B cell (primary cell): ENCODE measurements at regions not wholly inside any gene's neighbourhood (a gene's known extent, or its start where the extent isn't known, plus 50 kb on each side); places are given as distances from the start of the nearest gene placed in this dataset.

Experiments
- CTCF ChIP-seq: fragments of 200-600 bp; IDR thresholded peaks from one replicate; pipeline ENCODE4 v1.8.0; 2022; ENCODE audit warnings: antibody characterized with exemption, mild to moderate bottlenecking
- EZH2 ChIP-seq: IDR thresholded peaks from 2 replicates; pipeline ENCODE4 v1.6.1; 2012; ENCODE audit warnings: borderline replicate concordance, low read depth, mild to moderate bottlenecking, moderate library complexity, low read length; ENCODE audit not compliant: insufficient read depth, poor library complexity, severe bottlenecking

- no peak for TF ChIP-seq CTCF
- TF ChIP-seq EZH2 = no peak
Observed at GRCh38 chr4:173866322-173867026, 336.4 kb upstream of the HAND2 start.
